HG03280 (cell line): ENCODE measurements at regions not wholly inside any gene's neighbourhood (a gene's known extent, or its start where the extent isn't known, plus 50 kb on each side); places are given as distances from the start of the nearest gene placed in this dataset.

Experiments used
- ATAC-seq: cut with Tn5 transposase; IDR thresholded peaks from one replicate; pipeline ENCODE4 v1.9.1; 2021; ENCODE audit warnings: mild to moderate bottlenecking, moderate library complexity; ENCODE audit not compliant: unreplicated experiment

GRCh38 chr1:218112862-218113261 lies 172.2 kb upstream of the RRP15 start:
- ATAC-seq, result no peak

GRCh38 chr1:218123968-218124367 lies 161.1 kb upstream of the RRP15 start:
- ATAC-seq, result no peak

GRCh38 chr1:218135371-218135770 lies 149.7 kb upstream of the RRP15 start:
- no peak for ATAC-seq

GRCh38 chr1:218139761-218140160 lies 145.3 kb upstream of the RRP15 start:
- ATAC-seq, result no peak

GRCh38 chr1:218156595-218156994 lies 128.5 kb upstream of the RRP15 start:
- no peak for ATAC-seq

GRCh38 chr1:218163371-218163770 lies 121.7 kb upstream of the RRP15 start:
- ATAC-seq, result no peak

GRCh38 chr1:218164111-218164929 lies 120.8 kb upstream of the RRP15 start:
- ATAC-seq, result peak; percentile 56

GRCh38 chr1:218164930-218165700 lies 120.0 kb upstream of the RRP15 start:
- peak; percentile 41 for ATAC-seq

GRCh38 chr1:218165701-218166114 lies 119.4 kb upstream of the RRP15 start:
- no peak for ATAC-seq

GRCh38 chr1:218166268-218166945 lies 118.7 kb upstream of the RRP15 start:
- no peak for ATAC-seq

- ATAC-seq, result no peak
These were observed 113.7 kb upstream of the RRP15 start for GRCh38 chr1:218171302-218171893.

- no peak for ATAC-seq
These were observed 102.6 kb upstream of the RRP15 start for GRCh38 chr1:218182455-218182854.

- no peak for ATAC-seq
These were observed 84.1 kb upstream of the RRP15 start for GRCh38 chr1:218200979-218201378.

GRCh38 chr1:218201601-218202000 lies 83.5 kb upstream of the RRP15 start:
- no peak for ATAC-seq

GRCh38 chr1:218205721-218206120 lies 79.4 kb upstream of the RRP15 start:
- ATAC-seq, result no peak

- no peak for ATAC-seq
These were observed 77.9 kb upstream of the RRP15 start for GRCh38 chr1:218207194-218207593.

- ATAC-seq, result no peak
These were observed 75.7 kb upstream of the RRP15 start for GRCh38 chr1:218209351-218209861.

GRCh38 chr1:218211241-218211640 lies 73.9 kb upstream of the RRP15 start:
- ATAC-seq, result no peak

GRCh38 chr1:218217040-218217439 lies 68.1 kb upstream of the RRP15 start:
- ATAC-seq, result no peak

GRCh38 chr1:218219460-218219859 lies 65.6 kb upstream of the RRP15 start:
- ATAC-seq, result no peak

- no peak for ATAC-seq
These were observed 61.0 kb upstream of the RRP15 start for GRCh38 chr1:218224101-218224500.
